WTC11 (cell line): ENCODE measurements at regions not wholly inside any gene's neighbourhood (a gene's known extent, or its start where the extent isn't known, plus 50 kb on each side); places are given as distances from the start of the nearest gene placed in this dataset.

Experiments used
- ATF1 ChIP-seq: sonication (generic); formaldehyde crosslinking; IDR thresholded peaks from 2 replicates; pipeline ENCODE4 v1.8.1; 2023; ENCODE audit warnings: mild to moderate bottlenecking, moderate library complexity, missing genetic modification reagents
- ATF2 ChIP-seq: sonication (generic); formaldehyde crosslinking; IDR thresholded peaks from 2 replicates; pipeline ENCODE4 v1.8.1; 2022; ENCODE audit warnings: low read depth, missing genetic modification reagents, borderline replicate concordance
- CREB1 ChIP-seq: sonication (generic); formaldehyde crosslinking; IDR thresholded peaks from 2 replicates; pipeline ENCODE4 v1.8.0; 2023; ENCODE audit warnings: mild to moderate bottlenecking, missing genetic modification reagents
- NR2C2 ChIP-seq: sonication (generic); formaldehyde crosslinking; IDR thresholded peaks from 2 replicates; pipeline ENCODE4 v1.8.0; 2022; ENCODE audit warnings: mild to moderate bottlenecking, missing genetic modification reagents
- RELA ChIP-seq: sonication (generic); formaldehyde crosslinking; IDR thresholded peaks from 2 replicates; pipeline ENCODE4 v1.8.1; 2022; ENCODE audit warnings: missing genetic modification reagents, mild to moderate bottlenecking, borderline replicate concordance
- STAT6 ChIP-seq: sonication (generic); formaldehyde crosslinking; conservative IDR thresholded peaks from 2 replicates; pipeline ENCODE4 v1.8.1; 2023; ENCODE audit warnings: mild to moderate bottlenecking, low read depth, missing genetic modification reagents, moderate library complexity
- TP53 ChIP-seq: sonication (generic); formaldehyde crosslinking; IDR thresholded peaks from 2 replicates; pipeline ENCODE4 v1.8.1; 2023; ENCODE audit warnings: mild to moderate bottlenecking, missing genetic modification reagents
- USF2 ChIP-seq: sonication (generic); formaldehyde crosslinking; IDR thresholded peaks from 2 replicates; pipeline ENCODE4 v1.8.1; 2023; ENCODE audit warnings: mild to moderate bottlenecking, missing genetic modification reagents, moderate library complexity
- TF ChIP-seq, protein P1 (sequence below): sonication (generic); formaldehyde crosslinking; IDR thresholded peaks from 2 replicates; pipeline ENCODE4 v1.8.0; 2023; ENCODE audit warnings: missing genetic modification reagents
- TF ChIP-seq, protein P2 (sequence below): fragments of 200-600 bp; IDR thresholded peaks from 2 replicates; pipeline ENCODE4 v1.8.0; 2022; ENCODE audit warnings: antibody characterized with exemption
- TF ChIP-seq, protein P3 (sequence below): sonication (generic); formaldehyde crosslinking; IDR thresholded peaks from 2 replicates; pipeline ENCODE4 v1.8.1; 2023; ENCODE audit warnings: mild to moderate bottlenecking, missing genetic modification reagents
- TF ChIP-seq, protein P4 (sequence below): sonication (generic); formaldehyde crosslinking; conservative IDR thresholded peaks from 2 replicates; pipeline ENCODE4 v1.8.1; 2022; ENCODE audit warnings: mild to moderate bottlenecking, missing genetic modification reagents
- TF ChIP-seq, protein P5 (sequence below): sonication (generic); formaldehyde crosslinking; IDR thresholded peaks from 2 replicates; pipeline ENCODE4 v1.8.0; 2022; ENCODE audit warnings: mild to moderate bottlenecking, missing genetic modification reagents

DNA sequence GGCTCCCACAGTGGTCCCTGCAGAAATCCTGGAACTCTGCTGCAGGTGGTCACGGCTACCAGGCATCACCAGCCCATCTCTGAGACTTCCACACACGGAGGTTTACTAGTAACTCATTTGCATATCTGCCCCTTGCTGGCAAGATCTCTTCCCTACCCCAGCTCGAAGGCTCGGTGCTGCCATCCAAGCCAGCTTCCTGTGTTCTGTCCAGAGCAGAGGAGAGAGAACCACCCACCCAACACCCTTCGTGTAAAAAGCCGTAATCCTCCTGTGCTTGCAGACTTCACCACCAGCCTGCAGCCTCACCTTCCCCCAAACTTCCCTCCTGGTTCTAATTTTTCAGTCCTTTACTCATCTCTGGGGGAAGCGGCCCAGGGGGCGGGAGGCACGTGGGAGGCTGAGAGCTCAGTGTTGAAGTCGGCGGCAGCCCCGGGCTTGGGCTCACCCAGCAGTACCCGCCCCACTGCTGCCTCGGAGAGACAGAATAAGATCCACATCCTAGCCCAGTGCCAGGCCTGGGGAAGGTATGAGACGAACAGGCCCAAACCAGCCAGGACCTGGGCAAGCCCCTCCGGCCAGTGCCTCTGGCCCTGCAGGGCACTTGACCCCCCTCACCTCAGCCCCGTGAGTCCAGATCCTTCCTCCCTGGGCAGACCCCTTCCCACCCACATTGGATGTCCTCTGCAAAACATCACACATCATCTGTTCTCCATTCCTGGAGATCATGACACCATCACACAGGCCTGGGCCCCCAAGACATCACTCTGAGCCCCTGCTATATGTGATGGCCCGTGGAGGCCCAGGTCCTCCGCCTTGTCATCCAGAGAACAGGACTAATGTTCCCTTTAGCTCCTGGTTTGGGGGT, 145.8 kb upstream of the ID2 start:
- TF ChIP-seq, protein P1, sequence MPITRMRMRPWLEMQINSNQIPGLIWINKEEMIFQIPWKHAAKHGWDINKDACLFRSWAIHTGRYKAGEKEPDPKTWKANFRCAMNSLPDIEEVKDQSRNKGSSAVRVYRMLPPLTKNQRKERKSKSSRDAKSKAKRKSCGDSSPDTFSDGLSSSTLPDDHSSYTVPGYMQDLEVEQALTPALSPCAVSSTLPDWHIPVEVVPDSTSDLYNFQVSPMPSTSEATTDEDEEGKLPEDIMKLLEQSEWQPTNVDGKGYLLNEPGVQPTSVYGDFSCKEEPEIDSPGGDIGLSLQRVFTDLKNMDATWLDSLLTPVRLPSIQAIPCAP (CRISPR knock-in tag) = no peak
- no peak for TF ChIP-seq ATF2 (CRISPR knock-in tag)
- TF ChIP-seq, protein P2, sequence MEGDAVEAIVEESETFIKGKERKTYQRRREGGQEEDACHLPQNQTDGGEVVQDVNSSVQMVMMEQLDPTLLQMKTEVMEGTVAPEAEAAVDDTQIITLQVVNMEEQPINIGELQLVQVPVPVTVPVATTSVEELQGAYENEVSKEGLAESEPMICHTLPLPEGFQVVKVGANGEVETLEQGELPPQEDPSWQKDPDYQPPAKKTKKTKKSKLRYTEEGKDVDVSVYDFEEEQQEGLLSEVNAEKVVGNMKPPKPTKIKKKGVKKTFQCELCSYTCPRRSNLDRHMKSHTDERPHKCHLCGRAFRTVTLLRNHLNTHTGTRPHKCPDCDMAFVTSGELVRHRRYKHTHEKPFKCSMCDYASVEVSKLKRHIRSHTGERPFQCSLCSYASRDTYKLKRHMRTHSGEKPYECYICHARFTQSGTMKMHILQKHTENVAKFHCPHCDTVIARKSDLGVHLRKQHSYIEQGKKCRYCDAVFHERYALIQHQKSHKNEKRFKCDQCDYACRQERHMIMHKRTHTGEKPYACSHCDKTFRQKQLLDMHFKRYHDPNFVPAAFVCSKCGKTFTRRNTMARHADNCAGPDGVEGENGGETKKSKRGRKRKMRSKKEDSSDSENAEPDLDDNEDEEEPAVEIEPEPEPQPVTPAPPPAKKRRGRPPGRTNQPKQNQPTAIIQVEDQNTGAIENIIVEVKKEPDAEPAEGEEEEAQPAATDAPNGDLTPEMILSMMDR = no peak
- TF ChIP-seq, protein P3, sequence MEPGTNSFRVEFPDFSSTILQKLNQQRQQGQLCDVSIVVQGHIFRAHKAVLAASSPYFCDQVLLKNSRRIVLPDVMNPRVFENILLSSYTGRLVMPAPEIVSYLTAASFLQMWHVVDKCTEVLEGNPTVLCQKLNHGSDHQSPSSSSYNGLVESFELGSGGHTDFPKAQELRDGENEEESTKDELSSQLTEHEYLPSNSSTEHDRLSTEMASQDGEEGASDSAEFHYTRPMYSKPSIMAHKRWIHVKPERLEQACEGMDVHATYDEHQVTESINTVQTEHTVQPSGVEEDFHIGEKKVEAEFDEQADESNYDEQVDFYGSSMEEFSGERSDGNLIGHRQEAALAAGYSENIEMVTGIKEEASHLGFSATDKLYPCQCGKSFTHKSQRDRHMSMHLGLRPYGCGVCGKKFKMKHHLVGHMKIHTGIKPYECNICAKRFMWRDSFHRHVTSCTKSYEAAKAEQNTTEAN (CRISPR knock-in tag) = no peak
- TF ChIP-seq ATF1 (CRISPR knock-in tag) = no peak
- TF ChIP-seq, protein P4, sequence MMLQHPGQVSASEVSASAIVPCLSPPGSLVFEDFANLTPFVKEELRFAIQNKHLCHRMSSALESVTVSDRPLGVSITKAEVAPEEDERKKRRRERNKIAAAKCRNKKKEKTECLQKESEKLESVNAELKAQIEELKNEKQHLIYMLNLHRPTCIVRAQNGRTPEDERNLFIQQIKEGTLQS = no peak
- TF ChIP-seq, protein P5, sequence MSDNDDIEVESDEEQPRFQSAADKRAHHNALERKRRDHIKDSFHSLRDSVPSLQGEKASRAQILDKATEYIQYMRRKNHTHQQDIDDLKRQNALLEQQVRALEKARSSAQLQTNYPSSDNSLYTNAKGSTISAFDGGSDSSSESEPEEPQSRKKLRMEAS (CRISPR knock-in tag) = no peak
- TF ChIP-seq RELA = no peak
- no peak for TF ChIP-seq STAT6 (CRISPR knock-in tag)
- no peak for TF ChIP-seq TP53 (CRISPR knock-in tag)
- TF ChIP-seq CREB1 (CRISPR knock-in tag) = no peak
- no peak for TF ChIP-seq NR2C2
- no peak for TF ChIP-seq USF2
